ENCODE measurements at regions not wholly inside any gene's neighbourhood (a gene's known extent, or its start where the extent isn't known, plus 50 kb on each side); places are given as distances from the start of the nearest gene placed in this dataset.

GRCh38 chr2:129729646-129730045, 249.8 kb upstream of the RAB6C start:
- DNase-seq: no peak

GRCh38 chr2:129730979-129731378, 248.5 kb upstream of the RAB6C start:
- DNase-seq: no peak

- no peak for DNase-seq
Observed at GRCh38 chr2:129731907-129732629, 247.4 kb upstream of the RAB6C start.

- DNase-seq: no peak
Observed at GRCh38 chr2:129732630-129733026, 246.8 kb upstream of the RAB6C start.

- DNase-seq: no peak
Observed at GRCh38 chr2:129733041-129733440, 246.4 kb upstream of the RAB6C start.

- no peak for DNase-seq
Observed at GRCh38 chr2:129733579-129733978, 245.9 kb upstream of the RAB6C start.

- DNase-seq: no peak
Observed at GRCh38 chr2:129734343-129735034, 245.0 kb upstream of the RAB6C start.

GRCh38 chr2:129735576-129735975, 243.9 kb upstream of the RAB6C start:
- DNase-seq: no peak

- DNase-seq: no peak
Observed at GRCh38 chr2:129737660-129738527, 241.6 kb upstream of the RAB6C start.

- DNase-seq: no peak
Observed at GRCh38 chr2:129738799-129739198, 240.7 kb upstream of the RAB6C start.

GRCh38 chr2:129740504-129740903, 239.0 kb upstream of the RAB6C start:
- no peak for DNase-seq

- no peak for DNase-seq
Observed at GRCh38 chr2:129741165-129741564, 238.3 kb upstream of the RAB6C start.

- no peak for DNase-seq
Observed at GRCh38 chr2:129741623-129742022, 237.8 kb upstream of the RAB6C start.

- no peak for DNase-seq
Observed at GRCh38 chr2:129742415-129743180, 236.9 kb upstream of the RAB6C start.

- no peak for DNase-seq
Observed at GRCh38 chr2:129744141-129744540, 235.3 kb upstream of the RAB6C start.

GRCh38 chr2:129744649-129745048, 234.8 kb upstream of the RAB6C start:
- DNase-seq: no peak

GRCh38 chr2:129747500-129748125, 231.9 kb upstream of the RAB6C start:
- no peak for DNase-seq

GRCh38 chr2:129748250-129748649, 231.2 kb upstream of the RAB6C start:
- DNase-seq: no peak

GRCh38 chr2:129748653-129749052, 230.8 kb upstream of the RAB6C start:
- no peak for DNase-seq

- DNase-seq: no peak
Observed at GRCh38 chr2:129751409-129751808, 228.1 kb upstream of the RAB6C start.

GRCh38 chr2:129752176-129752575, 227.3 kb upstream of the RAB6C start:
- no peak for DNase-seq

- DNase-seq: no peak
Observed at GRCh38 chr2:129752686-129753085, 226.8 kb upstream of the RAB6C start.
